Hepatocyte (in vitro differentiated cells): ENCODE measurements at regions not wholly inside any gene's neighbourhood (a gene's known extent, or its start where the extent isn't known, plus 50 kb on each side); places are given as distances from the start of the nearest gene placed in this dataset.

Source experiments
- CTCF ChIP-seq: fragments of 200-600 bp; sonication (generic); IDR thresholded peaks from 2 replicates; pipeline ENCODE4 v1.5.1; 2016; ENCODE audit warnings: antibody characterized with exemption, mild to moderate bottlenecking; ENCODE audit not compliant: poor library complexity
- EZH2 ChIP-seq: fragments of 200-600 bp; sonication (generic); IDR thresholded peaks from 2 replicates; pipeline ENCODE4 v1.6.1; 2016; ENCODE audit warnings: antibody characterized with exemption, mild to moderate bottlenecking, borderline replicate concordance
- EZH2phosphoT487 ChIP-seq: fragments of 200-600 bp; sonication (generic); IDR thresholded peaks from one replicate; pipeline ENCODE4 v1.6.1; 2018; ENCODE audit warnings: antibody characterized with exemption, mild to moderate bottlenecking, low read depth, moderate library complexity; ENCODE audit not compliant: unreplicated experiment, severe bottlenecking

- no peak for TF ChIP-seq CTCF
- no peak for TF ChIP-seq EZH2
- TF ChIP-seq EZH2phosphoT487, result no peak
Observed at GRCh38 chr2:145548479-145548878, 1028.6 kb upstream of the ZEB2 start.
